ENCODE measurements at regions not wholly inside any gene's neighbourhood (a gene's known extent, or its start where the extent isn't known, plus 50 kb on each side); places are given as distances from the start of the nearest gene placed in this dataset.

- in situ Hi-C loops (cut with MboI), result no loop called here
- H3K36me3 ChIP-seq (ENCODE audit: control insufficient read depth in 2 of 2, insufficient read depth in 2 of 2, low read length in 1 of 2), result no peaks in the 10 kb centered on the region
- no peaks in the 10 kb centered on the region for H3K79me2 ChIP-seq (ENCODE audit: control insufficient read depth, insufficient read depth, low read length)
- H3K4me1 ChIP-seq (ENCODE audit: control insufficient read depth, insufficient read depth, low read length), result no peaks in the 10 kb centered on the region
- SMC1A ChIA-PET (ENCODE audit: uncharacterized antibody, unreplicated experiment), result no interaction called here
- no peak overlapping the region for H3K4me2 ChIP-seq (ENCODE audit: control insufficient read depth, insufficient read depth)
- TF ChIP-seq TBL1XR1 (IDR thresholded peaks at IDR 0.05; ENCODE audit: low read depth, low read length), result no peak
- no peak for TF ChIP-seq NFXL1 (IDR thresholded peaks at IDR 0.05; ENCODE audit: borderline replicate concordance)
- TF ChIP-seq SMAD5 (IDR thresholded peaks at IDR 0.05; ENCODE audit: low read depth), result no peak
- TF ChIP-seq KDM1A (IDR thresholded peaks at IDR 0.05; ENCODE audit: borderline replicate concordance), result no peak
- no peak for TF ChIP-seq BMI1 (IDR thresholded peaks at IDR 0.05; ENCODE audit: borderline replicate concordance)
- TF ChIP-seq YBX1 (IDR thresholded peaks at IDR 0.05), result no peak
- TF ChIP-seq GATAD2B (conservative IDR thresholded peaks at IDR 0.05; ENCODE audit: low read depth), result no peak
- no peak for TF ChIP-seq FOXK2 (IDR thresholded peaks at IDR 0.05)
- TF ChIP-seq TAF1 (IDR thresholded peaks at IDR 0.05; ENCODE audit: borderline replicate concordance, low read depth, low read length), result no peak
- TF ChIP-seq USF1 (IDR thresholded peaks at IDR 0.05; ENCODE audit: borderline replicate concordance, extremely low read length, insufficient read depth, low read depth, low read length), result no peak
- TF ChIP-seq NRF1 (conservative IDR thresholded peaks at IDR 0.05; ENCODE audit: low read depth, low read length), result no peak
- no peak for TF ChIP-seq SIX5 (IDR thresholded peaks at IDR 0.05; ENCODE audit: low read depth, low read length, severe bottlenecking)
- no peak for TF ChIP-seq ZNF274 (IDR thresholded peaks at IDR 0.05; ENCODE audit: insufficient read depth, insufficient read length)
- no peak for TF ChIP-seq WRNIP1 (IDR thresholded peaks at IDR 0.05; ENCODE audit: borderline replicate concordance, low read depth, low read length)
- TF ChIP-seq BCL3 (IDR thresholded peaks at IDR 0.05; ENCODE audit: borderline replicate concordance, insufficient read depth, low read depth, low read length, poor library complexity, severe bottlenecking), result no peak
- TF ChIP-seq TCF12 (IDR thresholded peaks at IDR 0.05; ENCODE audit: low read depth, low read length), result no peak
- no peak for TF ChIP-seq USF2 (IDR thresholded peaks at IDR 0.05; ENCODE audit: borderline replicate concordance, low read depth, low read length)
- FAIRE-seq (no peak), DNase-seq (ENCODE audit: low read depth, low spot score) (no peak), ATAC-seq (no peak)
- H3K9ac ChIP-seq (ENCODE audit: control insufficient read depth, insufficient read depth, low read length), result no peak overlapping the region
- WGBS (ENCODE audit: insufficient coverage, insufficient replicate concordance, low lambda C conversion rate, missing lambda C conversion rate), result 18% methylated on average over 7 of the region's 7 CpGs
- RAD21 ChIA-PET (ENCODE audit: unreplicated experiment), result no interaction called here
- CTCF ChIA-PET, result no interaction called here
- intact Hi-C loops (cut with micrococcal nuclease; ENCODE audit: unreplicated experiment), result no loop called here
- H3K9me3 ChIP-seq (replicated peaks; ENCODE audit: control insufficient read depth, insufficient read depth, low read length), result no peaks in the 10 kb centered on the region
- H3K27ac ChIP-seq (ENCODE audit: control insufficient read depth, insufficient read depth), result no peak overlapping the region
- H4K20me1 ChIP-seq (ENCODE audit: control insufficient read depth, insufficient read depth), result no peaks in the 10 kb centered on the region
- no peak overlapping the region for H2AFZ ChIP-seq (ENCODE audit: control insufficient read depth, low read depth, low read length)
- POLR2A ChIA-PET, result no interaction called here
- no TSS peak for BruUV-seq (replicated peaks)
- H3K27me3 ChIP-seq (replicated peaks in 1 of 2; ENCODE audit: control insufficient read depth in 2 of 2, insufficient read depth in 2 of 2, low read length in 1 of 2), result no peaks in the 10 kb centered on the region
- no peak overlapping the region for H3K4me3 ChIP-seq
These were observed 173.9 kb upstream of the ARL4C start for GRCh38 chr2:234670806-234671205.
